ENCODE measurements at regions not wholly inside any gene's neighbourhood (a gene's known extent, or its start where the extent isn't known, plus 50 kb on each side); places are given as distances from the start of the nearest gene placed in this dataset.

GRCh38 chr1:42004322-42004721 is 85.6 kb upstream of the HIVEP3 start:
- no peaks in the 10 kb centered on the region for H3K36me3 ChIP-seq (ENCODE audit: insufficient read depth, insufficient read length, low read length)
- H3K4me1 ChIP-seq (ENCODE audit: insufficient read depth, insufficient read length): no peaks in the 10 kb centered on the region
- H3K27me3 ChIP-seq (ENCODE audit: insufficient read depth, insufficient read length): no peaks in the 10 kb centered on the region
- TF ChIP-seq SUZ12 (IDR thresholded peaks at IDR 0.05; ENCODE audit: extremely low read depth, insufficient read depth, insufficient read length) (no peak), YY1 (IDR thresholded peaks at IDR 0.05; ENCODE audit: insufficient read depth, insufficient read length) (no peak), ZNF274 (IDR thresholded peaks at IDR 0.05; ENCODE audit: low read depth, low read length) (no peak)
- H3K4me3 ChIP-seq (ENCODE audit: insufficient read length, low read depth): no peak overlapping the region
- DNase-seq (ENCODE audit: low read depth, low spot score): no peak
- no peaks in the 10 kb centered on the region for H3K9me3 ChIP-seq (ENCODE audit: insufficient read depth, low read length)
- H3K9ac ChIP-seq (ENCODE audit: insufficient read length, low read depth): no peak overlapping the region

GRCh38 chr1:42003433-42003832 is 84.7 kb upstream of the HIVEP3 start:
- DNase-seq (ENCODE audit: low read depth, low spot score): no peak
- H3K4me1 ChIP-seq (ENCODE audit: insufficient read depth, insufficient read length): no peaks in the 10 kb centered on the region
- H3K4me3 ChIP-seq (ENCODE audit: insufficient read length, low read depth): no peak overlapping the region
- no peaks in the 10 kb centered on the region for H3K27me3 ChIP-seq (ENCODE audit: insufficient read depth, insufficient read length)
- H3K9ac ChIP-seq (ENCODE audit: insufficient read length, low read depth): no peak overlapping the region
- H3K9me3 ChIP-seq (ENCODE audit: insufficient read depth, low read length): no peaks in the 10 kb centered on the region
- TF ChIP-seq YY1 (IDR thresholded peaks at IDR 0.05; ENCODE audit: insufficient read depth, insufficient read length) (no peak), ZNF274 (IDR thresholded peaks at IDR 0.05; ENCODE audit: low read depth, low read length) (no peak)
- no peaks in the 10 kb centered on the region for H3K36me3 ChIP-seq (ENCODE audit: insufficient read depth, insufficient read length, low read length)

GRCh38 chr1:42002220-42002619 is 83.5 kb upstream of the HIVEP3 start:
- TF ChIP-seq YY1 (IDR thresholded peaks at IDR 0.05; ENCODE audit: insufficient read depth, insufficient read length) (no peak), ZNF274 (IDR thresholded peaks at IDR 0.05; ENCODE audit: low read depth, low read length) (no peak), SUZ12 (IDR thresholded peaks at IDR 0.05; ENCODE audit: extremely low read depth, insufficient read depth, insufficient read length) (no peak)
- no peaks in the 10 kb centered on the region for H3K36me3 ChIP-seq (ENCODE audit: insufficient read depth, insufficient read length, low read length)
- DNase-seq (ENCODE audit: low read depth, low spot score): no peak
- H3K9ac ChIP-seq (ENCODE audit: insufficient read length, low read depth): no peak overlapping the region
- H3K9me3 ChIP-seq (ENCODE audit: insufficient read depth, low read length): no peaks in the 10 kb centered on the region
- H3K27me3 ChIP-seq (ENCODE audit: insufficient read depth, insufficient read length): no peaks in the 10 kb centered on the region
- H3K4me3 ChIP-seq (ENCODE audit: insufficient read length, low read depth): no peak overlapping the region
- no peaks in the 10 kb centered on the region for H3K4me1 ChIP-seq (ENCODE audit: insufficient read depth, insufficient read length)

- Histone ChIP-seq H3K4me3 (ENCODE audit: insufficient read length, low read depth) (no peak overlapping the region), H3K4me1 (ENCODE audit: insufficient read depth, insufficient read length) (no peaks in the 10 kb centered on the region)
- no peak for DNase-seq (ENCODE audit: low read depth, low spot score)
Measured at GRCh38 chr1:42000766-42001165, 82.0 kb upstream of the HIVEP3 start.

GRCh38 chr1:41999884-42000283 is 81.2 kb upstream of the HIVEP3 start:
- Histone ChIP-seq H3K4me1 (ENCODE audit: insufficient read depth, insufficient read length) (no peaks in the 10 kb centered on the region), H3K36me3 (ENCODE audit: insufficient read depth, insufficient read length, low read length) (no peaks in the 10 kb centered on the region), H3K4me3 (ENCODE audit: insufficient read length, low read depth) (no peak overlapping the region), H3K9ac (ENCODE audit: insufficient read length, low read depth) (no peak overlapping the region), H3K27me3 (ENCODE audit: insufficient read depth, insufficient read length) (no peaks in the 10 kb centered on the region), H3K9me3 (ENCODE audit: insufficient read depth, low read length) (no peaks in the 10 kb centered on the region)
- DNase-seq (ENCODE audit: low read depth, low spot score): no peak
- no peak for TF ChIP-seq SUZ12 (IDR thresholded peaks at IDR 0.05; ENCODE audit: extremely low read depth, insufficient read depth, insufficient read length)
- no peak for TF ChIP-seq ZNF274 (IDR thresholded peaks at IDR 0.05; ENCODE audit: low read depth, low read length)
- TF ChIP-seq YY1 (IDR thresholded peaks at IDR 0.05; ENCODE audit: insufficient read depth, insufficient read length): no peak

More at GRCh38 chr1:42000766-42001165, 82.0 kb upstream of the HIVEP3 start:
- H3K9ac ChIP-seq (ENCODE audit: insufficient read length, low read depth): no peak overlapping the region
- no peaks in the 10 kb centered on the region for H3K36me3 ChIP-seq (ENCODE audit: insufficient read depth, insufficient read length, low read length)
- TF ChIP-seq SUZ12 (IDR thresholded peaks at IDR 0.05; ENCODE audit: extremely low read depth, insufficient read depth, insufficient read length) (no peak), YY1 (IDR thresholded peaks at IDR 0.05; ENCODE audit: insufficient read depth, insufficient read length) (no peak), ZNF274 (IDR thresholded peaks at IDR 0.05; ENCODE audit: low read depth, low read length) (no peak)
- no peaks in the 10 kb centered on the region for H3K27me3 ChIP-seq (ENCODE audit: insufficient read depth, insufficient read length)
- no peaks in the 10 kb centered on the region for H3K9me3 ChIP-seq (ENCODE audit: insufficient read depth, low read length)

GRCh38 chr1:41998250-41998649 is 79.5 kb upstream of the HIVEP3 start:
- no peak for TF ChIP-seq SUZ12 (IDR thresholded peaks at IDR 0.05; ENCODE audit: extremely low read depth, insufficient read depth, insufficient read length)
- no peak for TF ChIP-seq ZNF274 (IDR thresholded peaks at IDR 0.05; ENCODE audit: low read depth, low read length)
- no peak for TF ChIP-seq YY1 (IDR thresholded peaks at IDR 0.05; ENCODE audit: insufficient read depth, insufficient read length)
- no peak overlapping the region for H3K4me3 ChIP-seq (ENCODE audit: insufficient read length, low read depth)
- H3K9me3 ChIP-seq (ENCODE audit: insufficient read depth, low read length): no peaks in the 10 kb centered on the region
- H3K4me1 ChIP-seq (ENCODE audit: insufficient read depth, insufficient read length): no peaks in the 10 kb centered on the region
- H3K36me3 ChIP-seq (ENCODE audit: insufficient read depth, insufficient read length, low read length): no peaks in the 10 kb centered on the region
- no peak overlapping the region for H3K9ac ChIP-seq (ENCODE audit: insufficient read length, low read depth)
- H3K27me3 ChIP-seq (ENCODE audit: insufficient read depth, insufficient read length): no peaks in the 10 kb centered on the region
- no peak for DNase-seq (ENCODE audit: low read depth, low spot score)

- Histone ChIP-seq H3K4me3 (ENCODE audit: insufficient read length, low read depth) (no peak overlapping the region), H3K36me3 (ENCODE audit: insufficient read depth, insufficient read length, low read length) (no peaks in the 10 kb centered on the region), H3K27me3 (ENCODE audit: insufficient read depth, insufficient read length) (no peaks in the 10 kb centered on the region), H3K9me3 (ENCODE audit: insufficient read depth, low read length) (no peaks in the 10 kb centered on the region), H3K4me1 (ENCODE audit: insufficient read depth, insufficient read length) (no peaks in the 10 kb centered on the region), H3K9ac (ENCODE audit: insufficient read length, low read depth) (no peak overlapping the region)
- no peak for DNase-seq (ENCODE audit: low read depth, low spot score)
- TF ChIP-seq YY1 (IDR thresholded peaks at IDR 0.05; ENCODE audit: insufficient read depth, insufficient read length) (no peak), ZNF274 (IDR thresholded peaks at IDR 0.05; ENCODE audit: low read depth, low read length) (no peak), SUZ12 (IDR thresholded peaks at IDR 0.05; ENCODE audit: extremely low read depth, insufficient read depth, insufficient read length) (no peak)
Measured at GRCh38 chr1:41997153-41997552, 78.4 kb upstream of the HIVEP3 start.

All from NT2/D1 (cell line).